H9 (cell line): ENCODE measurements at regions not wholly inside any gene's neighbourhood (a gene's known extent, or its start where the extent isn't known, plus 50 kb on each side); places are given as distances from the start of the nearest gene placed in this dataset.

ENCODE experiments used
- DNase-seq: peaks from one replicate; pipeline ENCODE4 v3.0.0-alpha.2; 2017
- H2AFZ ChIP-seq: one replicate; pipeline ENCODE4 v1.6.1; 2013; ENCODE audit warnings: mild to moderate bottlenecking, low read length, control low read depth, moderate library complexity
- H2AK5ac ChIP-seq: 2 replicates; pipeline ENCODE4 v1.6.1; 2013; ENCODE audit warnings: low read length, control low read depth, mixed read lengths; ENCODE audit not compliant: insufficient read length
- H2BK120ac ChIP-seq: one replicate; pipeline ENCODE4 v1.6.1; 2013; ENCODE audit warnings: low read depth, mild to moderate bottlenecking, low read length, control low read depth, inconsistent platforms; ENCODE audit not compliant: poor library complexity, severe bottlenecking
- H2BK12ac ChIP-seq: 2 replicates; pipeline ENCODE4 v1.6.1; 2013; ENCODE audit warnings: low read length, control low read depth, mixed read lengths, low read depth; ENCODE audit not compliant: insufficient read length
- H2BK15ac ChIP-seq: 2 replicates; pipeline ENCODE4 v1.6.1; 2013; ENCODE audit warnings: low read depth, low read length, control low read depth
- H2BK20ac ChIP-seq: one replicate; pipeline ENCODE4 v1.6.1; 2013; ENCODE audit warnings: low read depth, mild to moderate bottlenecking, low read length, control low read depth, inconsistent platforms; ENCODE audit not compliant: poor library complexity, severe bottlenecking
- H2BK5ac ChIP-seq: 2 replicates; pipeline ENCODE4 v1.6.1; 2013; ENCODE audit warnings: low read length, control low read depth, mixed read lengths; ENCODE audit not compliant: insufficient read length
- H3K14ac ChIP-seq: 2 replicates; pipeline ENCODE4 v1.6.1; 2013; ENCODE audit warnings: low read length, control low read depth; ENCODE audit not compliant: insufficient read depth
- H3K18ac ChIP-seq: 2 replicates; pipeline ENCODE4 v1.6.1; 2013; ENCODE audit warnings: low read depth, mild to moderate bottlenecking, mixed read lengths, low read length, control low read depth; ENCODE audit not compliant: insufficient read length
- H3K23ac ChIP-seq: 2 replicates; pipeline ENCODE4 v1.6.1; 2013; ENCODE audit warnings: low read length, control low read depth, mixed read lengths, low read depth; ENCODE audit not compliant: insufficient read length
- H3K23me2 ChIP-seq: 2 replicates; pipeline ENCODE4 v1.6.1; 2013; ENCODE audit warnings: low read depth, mild to moderate bottlenecking, mixed read lengths, low read length, control low read depth; ENCODE audit not compliant: insufficient read length, poor library complexity, severe bottlenecking
- H3K27ac ChIP-seq: 2 replicates; pipeline ENCODE4 v1.5.1; 2013; ENCODE audit warnings: low read length, control low read depth, mixed read lengths, low read depth; ENCODE audit not compliant: insufficient read length
- H3K27me3 ChIP-seq: 2 replicates; pipeline ENCODE4 v1.6.1; 2013; ENCODE audit warnings: low read length, control low read depth, inconsistent platforms; ENCODE audit not compliant: insufficient read depth
- H3K4ac ChIP-seq: 2 replicates; pipeline ENCODE4 v1.6.1; 2013; ENCODE audit warnings: low read depth, mild to moderate bottlenecking, control low read depth, inconsistent platforms, low read length, moderate library complexity
- H3K4me1 ChIP-seq: 2 replicates; pipeline ENCODE4 v1.6.1; 2013; ENCODE audit warnings: low read length, control low read depth, inconsistent platforms; ENCODE audit not compliant: insufficient read depth
- H3K4me2 ChIP-seq: 2 replicates; pipeline ENCODE4 v1.6.1; 2013; ENCODE audit warnings: low read length, control low read depth, mixed read lengths; ENCODE audit not compliant: insufficient read length, insufficient read depth
- H3K56ac ChIP-seq: 2 replicates; pipeline ENCODE4 v1.6.1; 2013; ENCODE audit warnings: low read depth, mild to moderate bottlenecking, mixed read lengths, low read length, control low read depth; ENCODE audit not compliant: insufficient read length
- H3K79me1 ChIP-seq: 2 replicates; pipeline ENCODE4 v1.6.1; 2013; ENCODE audit warnings: low read depth, mild to moderate bottlenecking, moderate library complexity, low read length, control low read depth, inconsistent platforms; ENCODE audit not compliant: insufficient read depth, poor library complexity, severe bottlenecking
- H3K79me2 ChIP-seq: 2 replicates; pipeline ENCODE4 v1.6.1; 2013; ENCODE audit warnings: low read length, control low read depth, inconsistent platforms; ENCODE audit not compliant: insufficient read depth
- H3K9ac ChIP-seq: 2 replicates; pipeline ENCODE4 v1.6.1; 2013; ENCODE audit warnings: low read length, control low read depth, mixed read lengths; ENCODE audit not compliant: insufficient read length; ENCODE audit errors: extremely low read depth
- H3K9me3 ChIP-seq: one replicate; pipeline ENCODE4 v1.6.1; 2013; ENCODE audit warnings: low read depth, low read length, inconsistent platforms; ENCODE audit not compliant: control insufficient read depth
- H3T11ph ChIP-seq: one replicate; pipeline ENCODE4 v1.6.1; 2013; ENCODE audit warnings: mild to moderate bottlenecking, low read length, control low read depth, inconsistent platforms
- H4K20me1 ChIP-seq: one replicate; pipeline ENCODE4 v1.6.1; 2013; ENCODE audit not compliant: control insufficient read depth, insufficient read length, insufficient read depth
- H4K5ac ChIP-seq: 2 replicates; pipeline ENCODE4 v1.6.1; 2013; ENCODE audit warnings: low read depth, mild to moderate bottlenecking, mixed read lengths, low read length, control low read depth; ENCODE audit not compliant: insufficient read length
- H4K8ac ChIP-seq: replicated peaks from 2 replicates; pipeline ENCODE4 v1.6.1; 2013; ENCODE audit warnings: low read length, control low read depth, mixed read lengths, low read depth; ENCODE audit not compliant: insufficient read length
- H4K91ac ChIP-seq: 2 replicates; pipeline ENCODE4 v1.6.1; 2013; ENCODE audit warnings: low read depth, mild to moderate bottlenecking, moderate library complexity, mixed read lengths, low read length, control low read depth; ENCODE audit not compliant: insufficient read length
- H3K27ac Mint-ChIP-seq, 3 experiments: 2 replicates in 2 of 3; 3 replicates in 1 of 3; pipeline ENCODE4 v1.8.0; 2020 to 2021; ENCODE audit warnings: mixed read lengths in 3 of 3, mild to moderate bottlenecking in 1 of 3, moderate library complexity in 1 of 3
- H3K27me3 Mint-ChIP-seq: 2 replicates; pipeline ENCODE4 v1.8.0; 2021; ENCODE audit warnings: low read depth, mild to moderate bottlenecking, moderate library complexity, mixed read lengths
- H3K36me3 Mint-ChIP-seq, 3 experiments: 2 replicates in 2 of 3; 3 replicates in 1 of 3; pipeline ENCODE4 v1.8.0; 2020 to 2021; ENCODE audit warnings: low read depth in 3 of 3, mixed read lengths in 3 of 3; ENCODE audit not compliant: insufficient read depth in 1 of 3
- H3K4me1 Mint-ChIP-seq, 2 experiments: 2 replicates each; pipeline ENCODE4 v1.8.0; 2020; ENCODE audit warnings: mixed read lengths in 2 of 2
- H3K4me3 Mint-ChIP-seq, 2 experiments: 2 replicates in 1 of 2; 3 replicates in 1 of 2; pipeline ENCODE4 v1.8.0; 2020 to 2021; ENCODE audit warnings: mild to moderate bottlenecking in 2 of 2, mixed read lengths in 2 of 2, moderate library complexity in 1 of 2
- H3K9me3 Mint-ChIP-seq, 2 experiments: 2 replicates in 1 of 2; 3 replicates in 1 of 2; pipeline ENCODE4 v1.8.0; 2020; ENCODE audit warnings: mild to moderate bottlenecking in 2 of 2, mixed read lengths in 2 of 2, moderate library complexity in 1 of 2
- CTCF ChIP-seq: fragments of 200-600 bp; sonication (generic); conservative IDR thresholded peaks from 3 replicates; pipeline ENCODE4 v1.8.0; 2021; ENCODE audit warnings: antibody characterized with exemption, mild to moderate bottlenecking
- WGBS: extraction: QIAGEN DNeasy Blood & Tissue Kit; methylation state at CpG from one replicate; pipeline ENCODE4 v1.1.7; 2013; ENCODE audit warnings: missing lambda C conversion rate, low lambda C conversion rate, mixed read lengths; ENCODE audit not compliant: insufficient read length; ENCODE audit errors: extremely low coverage; 5-methylcytosine and 5-hydroxymethylcytosine counted together

DNA sequence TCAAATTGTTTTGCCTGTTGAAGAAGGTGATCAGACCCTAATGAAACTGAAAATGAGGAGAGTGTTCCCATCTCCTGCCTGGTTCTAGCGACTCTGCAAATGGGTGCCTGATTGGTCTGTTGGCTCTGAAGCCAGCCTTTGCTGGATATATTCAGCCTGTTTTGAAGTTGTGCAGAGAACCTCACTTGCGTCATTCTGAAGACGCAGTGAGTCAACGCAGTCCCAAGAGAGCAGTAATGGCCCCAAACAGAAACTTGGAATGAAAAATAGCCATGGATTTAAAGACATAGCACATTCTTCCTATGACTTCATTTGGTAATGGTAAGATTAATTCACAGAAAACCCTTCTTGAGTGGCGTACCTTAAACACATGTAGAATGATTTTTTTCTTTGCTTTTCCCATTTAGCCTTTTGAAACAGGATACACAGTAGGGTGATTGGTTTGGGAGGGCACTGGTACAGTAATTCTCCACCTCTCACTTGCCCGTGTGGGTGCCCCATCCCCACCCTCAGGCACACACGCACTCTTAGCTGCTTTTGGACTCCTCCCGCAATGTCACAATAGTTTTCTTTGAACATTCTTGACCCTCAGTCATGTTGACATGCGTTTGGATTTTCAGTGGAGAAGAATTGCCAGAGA, 54.1 kb upstream of the ABL1 start:
- no peaks in the 10 kb centered on the region for H3K79me2 ChIP-seq
- no peak overlapping the region for H3K4me2 ChIP-seq
- H3K27me3 ChIP-seq: no peaks in the 10 kb centered on the region
- no peak for DNase-seq
- H3K18ac ChIP-seq: no peak overlapping the region
- no peak overlapping the region for H3T11ph ChIP-seq
- no peak overlapping the region for H2BK12ac ChIP-seq
- no peak overlapping the region for H2BK15ac ChIP-seq
- WGBS: no CpG with 5 or more reads among the region's 9 CpGs
- H3K9ac ChIP-seq: no peak overlapping the region
- no peak overlapping the region for H2AK5ac ChIP-seq
- H2AFZ ChIP-seq: no peak overlapping the region
- H3K4ac ChIP-seq: no peak overlapping the region
- H3K23me2 ChIP-seq: no peaks in the 10 kb centered on the region
- H3K56ac ChIP-seq: no peak overlapping the region
- H3K27ac ChIP-seq: no peak overlapping the region
- Mint-ChIP-seq H3K4me3 (no peak overlapping the region), H3K9me3 (peaks cover under 1 to 2% of the 10 kb centered on the region in 2 experiments; a peak in 1 of 5 replicates), H3K27me3 (no peaks in the 10 kb centered on the region), H3K36me3 (peaks cover 0 to 4% (median 1%) of the 10 kb centered on the region in 3 experiments; a peak in 2 of 7 replicates), H3K4me1 (peaks cover 6 to 10% of the 10 kb centered on the region in 2 experiments), H3K27ac (peak overlapping the region in 2 of 3 experiments; percentile 25 to 52; a peak in 2 of 7 replicates)
- no peak overlapping the region for H4K8ac ChIP-seq
- no peak overlapping the region for H4K91ac ChIP-seq
- no peak for TF ChIP-seq CTCF
- H3K79me1 ChIP-seq: peaks cover 4% of the 10 kb centered on the region
- no peak overlapping the region for H2BK120ac ChIP-seq
- no peak overlapping the region for H4K5ac ChIP-seq
- no peak overlapping the region for H2BK5ac ChIP-seq
- no peak overlapping the region for H3K23ac ChIP-seq
- no peak overlapping the region for H3K14ac ChIP-seq
- no peaks in the 10 kb centered on the region for H3K9me3 ChIP-seq
- no peaks in the 10 kb centered on the region for H4K20me1 ChIP-seq
- H3K4me1 ChIP-seq: no peaks in the 10 kb centered on the region
- H2BK20ac ChIP-seq: no peak overlapping the region
